Right lobe of liver (tissue), 4 donors: ENCODE measurements at regions not wholly inside any gene's neighbourhood (a gene's known extent, or its start where the extent isn't known, plus 50 kb on each side); places are given as distances from the start of the nearest gene placed in this dataset.

ENCODE experiments used
- CTCF ChIP-seq, 4 donors: fragments of 200-600 bp in 3 of 4; fragments of 450-650 bp in 1 of 4; IDR thresholded peaks; one replicate each; pipeline versions ENCODE4 v1.5.1 to v1.8.0; 2016 to 2022; ENCODE audit warnings: antibody characterized with exemption in 4 of 4, mild to moderate bottlenecking in 2 of 4
- POLR2A ChIP-seq: fragments of 450-650 bp; IDR thresholded peaks from one replicate; pipeline ENCODE4 v1.6.1; 2017; ENCODE audit warnings: antibody characterized with exemption, mild to moderate bottlenecking
- donor health status: DM: no; HTN: no; CAD: no.
- donor health status: DM: no; HTN: no; CAD: no.
- donor health status: DM: no; HTN: yes; CAD: no.

GRCh38 chr9:118023644-118024043 lies 319.4 kb downstream of the TLR4 start:
- no peak for TF ChIP-seq CTCF (IDR thresholded peaks at IDR 0.05)
- no peak for TF ChIP-seq POLR2A
